ENCODE measurements at regions not wholly inside any gene's neighbourhood (a gene's known extent, or its start where the extent isn't known, plus 50 kb on each side); places are given as distances from the start of the nearest gene placed in this dataset.

- H3F3A ChIP-seq (ENCODE audit: insufficient read depth, low read length), result no peaks in the 10 kb centered on the region
- H3K27me3 ChIP-seq (ENCODE audit: insufficient read depth, low read length), result no peaks in the 10 kb centered on the region
- no peak overlapping the region for H2AFZ ChIP-seq (ENCODE audit: low read length)
- no peaks in the 10 kb centered on the region for H3K9me2 ChIP-seq (ENCODE audit: low read depth, low read length)
- no peaks in the 10 kb centered on the region for H4K20me1 ChIP-seq (ENCODE audit: insufficient read depth, low read length)
- H3K4me1 ChIP-seq (ENCODE audit: insufficient read depth, low read length, severe bottlenecking), result no peaks in the 10 kb centered on the region
- TF ChIP-seq CTCF (IDR thresholded peaks at IDR 0.05; ENCODE audit: low read length), result no peak
- TF ChIP-seq EZH2 (IDR thresholded peaks at IDR 0.05; ENCODE audit: borderline replicate concordance, low read length), result no peak
- H3K27ac ChIP-seq (ENCODE audit: low read depth, low read length, poor library complexity, severe bottlenecking), result no peak overlapping the region
- no peaks in the 10 kb centered on the region for H3K9me3 ChIP-seq (ENCODE audit: low read length)
- H3K4me3 ChIP-seq (ENCODE audit: low read depth, low read length, poor library complexity, severe bottlenecking), result no peak overlapping the region
- H3K79me2 ChIP-seq (ENCODE audit: insufficient read depth, low read length), result no peaks in the 10 kb centered on the region
- no peak overlapping the region for H3K4me2 ChIP-seq (ENCODE audit: low read length)
- no peak overlapping the region for H3K9ac ChIP-seq (ENCODE audit: low read length)
- no peaks in the 10 kb centered on the region for H3K36me3 ChIP-seq (ENCODE audit: insufficient read depth, low read length)
These were observed 58.0 kb upstream of the SLC25A48 start for GRCh38 chr5:135776457-135776856.

- TF ChIP-seq CTCF (IDR thresholded peaks at IDR 0.05; ENCODE audit: low read length), result no peak
- TF ChIP-seq EZH2 (IDR thresholded peaks at IDR 0.05; ENCODE audit: borderline replicate concordance, low read length), result no peak
- Histone ChIP-seq H2AFZ (ENCODE audit: low read length) (no peak overlapping the region), H3K4me3 (ENCODE audit: low read depth, low read length, poor library complexity, severe bottlenecking) (no peak overlapping the region), H3K79me2 (ENCODE audit: insufficient read depth, low read length) (no peaks in the 10 kb centered on the region), H3K4me2 (ENCODE audit: low read length) (no peak overlapping the region), H3K4me1 (ENCODE audit: insufficient read depth, low read length, severe bottlenecking) (no peaks in the 10 kb centered on the region), H3K9ac (ENCODE audit: low read length) (no peak overlapping the region), H3K9me3 (ENCODE audit: low read length) (no peaks in the 10 kb centered on the region), H3K27ac (ENCODE audit: low read depth, low read length, poor library complexity, severe bottlenecking) (no peak overlapping the region), H3F3A (ENCODE audit: insufficient read depth, low read length) (no peaks in the 10 kb centered on the region), H3K9me2 (ENCODE audit: low read depth, low read length) (no peaks in the 10 kb centered on the region), H4K20me1 (ENCODE audit: insufficient read depth, low read length) (no peaks in the 10 kb centered on the region), H3K36me3 (ENCODE audit: insufficient read depth, low read length) (no peaks in the 10 kb centered on the region), H3K27me3 (ENCODE audit: insufficient read depth, low read length) (no peaks in the 10 kb centered on the region)
These were observed 72.7 kb upstream of the SLC25A48 start for GRCh38 chr5:135761746-135762145.

- Histone ChIP-seq H3K36me3 (ENCODE audit: insufficient read depth, low read length) (no peaks in the 10 kb centered on the region), H3K9ac (ENCODE audit: low read length) (no peak overlapping the region), H3K27ac (ENCODE audit: low read depth, low read length, poor library complexity, severe bottlenecking) (no peak overlapping the region), H3K4me3 (ENCODE audit: low read depth, low read length, poor library complexity, severe bottlenecking) (no peak overlapping the region), H3K27me3 (ENCODE audit: insufficient read depth, low read length) (no peaks in the 10 kb centered on the region), H3K4me2 (ENCODE audit: low read length) (no peak overlapping the region), H4K20me1 (ENCODE audit: insufficient read depth, low read length) (no peaks in the 10 kb centered on the region), H3K9me2 (ENCODE audit: low read depth, low read length) (no peaks in the 10 kb centered on the region), H3F3A (ENCODE audit: insufficient read depth, low read length) (no peaks in the 10 kb centered on the region), H2AFZ (ENCODE audit: low read length) (no peak overlapping the region), H3K4me1 (ENCODE audit: insufficient read depth, low read length, severe bottlenecking) (no peaks in the 10 kb centered on the region), H3K9me3 (ENCODE audit: low read length) (no peaks in the 10 kb centered on the region), H3K79me2 (ENCODE audit: insufficient read depth, low read length) (no peaks in the 10 kb centered on the region)
- TF ChIP-seq CTCF (IDR thresholded peaks at IDR 0.05; ENCODE audit: low read length), result no peak
- TF ChIP-seq EZH2 (IDR thresholded peaks at IDR 0.05; ENCODE audit: borderline replicate concordance, low read length), result no peak
These were observed 75.2 kb upstream of the SLC25A48 start for GRCh38 chr5:135759149-135759784.
